ENCODE measurements at regions not wholly inside any gene's neighbourhood (a gene's known extent, or its start where the extent isn't known, plus 50 kb on each side); places are given as distances from the start of the nearest gene placed in this dataset.

GRCh38 chr7:45410893-45411292 is 163.3 kb upstream of the ADCY1 start:
- H3K9me1 ChIP-seq (ENCODE audit: control insufficient read depth, extremely low read depth, insufficient read depth, low read length) = no peaks in the 10 kb centered on the region
- H4K20me1 ChIP-seq (ENCODE audit: control insufficient read depth, extremely low read depth, insufficient read depth, low read length) = no peaks in the 10 kb centered on the region
- no peaks in the 10 kb centered on the region for H3K4me1 ChIP-seq (ENCODE audit: control insufficient read depth, extremely low read depth, insufficient read depth, low read length)
- no peaks in the 10 kb centered on the region for H3K36me3 ChIP-seq (ENCODE audit: control insufficient read depth in 2 of 2, extremely low read depth in 1 of 2, insufficient read depth in 2 of 2, low read length in 2 of 2)
- FAIRE-seq (no peak), DNase-seq (ENCODE audit: low read depth, low spot score) (no peak)
- dilution Hi-C loops (cut with MboI; ENCODE audit: extremely low pct_ligation_motif_present, low sequenced_read_pairs) = no loop called here
- no peak overlapping the region for H3K4me3 ChIP-seq (ENCODE audit: control insufficient read depth in 2 of 3, extremely low read depth in 1 of 3, insufficient read depth in 2 of 3, low read depth in 1 of 3, low read length in 3 of 3)
- no peak for TF ChIP-seq CTCF (optimal IDR thresholded peaks at IDR 0.05 in 1 of 3, IDR thresholded peaks at IDR 0.05 in 1 of 3, conservative IDR thresholded peaks at IDR 0.05 in 1 of 3; ENCODE audit: extremely low read depth in 1 of 3, insufficient read depth in 2 of 3, low read length in 3 of 3)
- TF ChIP-seq EZH2 (IDR thresholded peaks at IDR 0.05; ENCODE audit: low read length) = no peak
- no peak overlapping the region for H3K27ac ChIP-seq (ENCODE audit: control insufficient read depth, insufficient read depth, low read length)
- H3K79me2 ChIP-seq (ENCODE audit: control insufficient read depth, insufficient read depth, low read length) = no peaks in the 10 kb centered on the region
- H2AFZ ChIP-seq (ENCODE audit: control insufficient read depth, low read length) = no peak overlapping the region
- no peaks in the 10 kb centered on the region for H3K27me3 ChIP-seq (ENCODE audit: control insufficient read depth, extremely low read depth, insufficient read depth, low read length)
- no peak overlapping the region for H3K4me2 ChIP-seq (ENCODE audit: control insufficient read depth, extremely low read depth, insufficient read depth, low read depth, low read length)
- no peak overlapping the region for H3K9ac ChIP-seq (ENCODE audit: control insufficient read depth, extremely low read depth, insufficient read depth, low read length)
- H3K9me3 ChIP-seq (ENCODE audit: control insufficient read depth, low read depth, low read length) = peaks cover 2% of the 10 kb centered on the region

GRCh38 chr7:45413419-45413818 is 160.7 kb upstream of the ADCY1 start:
- Histone ChIP-seq H3K9me3 (ENCODE audit: control insufficient read depth, low read depth, low read length) (peaks cover 2% of the 10 kb centered on the region), H3K27me3 (ENCODE audit: control insufficient read depth, extremely low read depth, insufficient read depth, low read length) (no peaks in the 10 kb centered on the region), H4K20me1 (ENCODE audit: control insufficient read depth, extremely low read depth, insufficient read depth, low read length) (no peaks in the 10 kb centered on the region), H3K36me3 (ENCODE audit: control insufficient read depth in 2 of 2, extremely low read depth in 1 of 2, insufficient read depth in 2 of 2, low read length in 2 of 2) (no peaks in the 10 kb centered on the region), H3K9me1 (ENCODE audit: control insufficient read depth, extremely low read depth, insufficient read depth, low read length) (no peaks in the 10 kb centered on the region), H3K4me1 (ENCODE audit: control insufficient read depth, extremely low read depth, insufficient read depth, low read length) (no peaks in the 10 kb centered on the region), H3K9ac (ENCODE audit: control insufficient read depth, extremely low read depth, insufficient read depth, low read length) (no peak overlapping the region), H3K4me3 (ENCODE audit: control insufficient read depth in 2 of 3, extremely low read depth in 1 of 3, insufficient read depth in 2 of 3, low read depth in 1 of 3, low read length in 3 of 3) (no peak overlapping the region), H3K27ac (ENCODE audit: control insufficient read depth, insufficient read depth, low read length) (no peak overlapping the region), H3K79me2 (ENCODE audit: control insufficient read depth, insufficient read depth, low read length) (no peaks in the 10 kb centered on the region), H3K4me2 (ENCODE audit: control insufficient read depth, extremely low read depth, insufficient read depth, low read depth, low read length) (no peak overlapping the region), H2AFZ (ENCODE audit: control insufficient read depth, low read length) (no peak overlapping the region)
- FAIRE-seq (no peak), DNase-seq (ENCODE audit: low read depth, low spot score) (no peak)
- dilution Hi-C loops (cut with MboI; ENCODE audit: extremely low pct_ligation_motif_present, low sequenced_read_pairs) = no loop called here
- TF ChIP-seq CTCF (optimal IDR thresholded peaks at IDR 0.05 in 1 of 3, IDR thresholded peaks at IDR 0.05 in 1 of 3, conservative IDR thresholded peaks at IDR 0.05 in 1 of 3; ENCODE audit: extremely low read depth in 1 of 3, insufficient read depth in 2 of 3, low read length in 3 of 3) (no peak), EZH2 (IDR thresholded peaks at IDR 0.05; ENCODE audit: low read length) (no peak)

Measured in keratinocyte (primary cell).